Fibroblast of mammary gland (primary cell): ENCODE measurements at regions not wholly inside any gene's neighbourhood (a gene's known extent, or its start where the extent isn't known, plus 50 kb on each side); places are given as distances from the start of the nearest gene placed in this dataset.

Source experiments
- DNase-seq: peaks from one replicate; pipeline ENCODE4 v3.0.0-alpha.2; 2010; ENCODE audit warnings: low read depth
- H3K4me3 ChIP-seq: 2 replicates; pipeline ENCODE4 v1.5.1; 2011; ENCODE audit warnings: low read depth, mild to moderate bottlenecking, low read length, moderate library complexity; ENCODE audit not compliant: control insufficient read depth
- CTCF ChIP-seq: conservative IDR thresholded peaks from 2 replicates; pipeline ENCODE4 v1.5.1; 2011; ENCODE audit warnings: low read depth, low read length, inconsistent platforms; ENCODE audit not compliant: control insufficient read depth, insufficient read depth

DNA sequence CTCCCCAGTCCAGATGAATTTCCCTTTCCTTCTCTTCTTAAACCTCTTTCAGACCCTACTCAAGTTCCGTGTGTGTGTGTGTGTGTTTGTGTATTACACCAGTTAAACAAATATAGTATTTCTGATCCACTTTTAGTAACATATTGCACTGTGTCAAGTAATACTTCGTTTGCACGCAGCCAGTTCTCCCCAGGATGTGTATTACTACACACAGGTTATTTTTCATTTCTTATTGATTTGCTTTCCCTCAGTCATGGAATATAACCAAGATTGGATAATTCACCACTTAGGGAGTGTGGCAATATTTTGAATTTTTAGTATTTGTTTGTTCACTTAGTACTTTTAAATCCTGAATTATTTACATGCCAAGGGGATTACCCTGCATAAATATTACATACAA lies 667.0 kb downstream of the NR2F2 start:
- no peak overlapping the region for H3K4me3 ChIP-seq
- no peak for DNase-seq
- TF ChIP-seq CTCF = no peak

GRCh38 chr15:97009031-97009431 lies 678.5 kb downstream of the NR2F2 start:
- no peak for TF ChIP-seq CTCF

GRCh38 chr15:97012986-97013385 lies 682.5 kb downstream of the NR2F2 start:
- no peak overlapping the region for H3K4me3 ChIP-seq
- DNase-seq = no peak
- no peak for TF ChIP-seq CTCF

More at GRCh38 chr15:97009031-97009431, 678.5 kb downstream of the NR2F2 start:
- no peak overlapping the region for H3K4me3 ChIP-seq
- no peak for DNase-seq

- TF ChIP-seq CTCF = no peak
- no peak for DNase-seq
- no peak overlapping the region for H3K4me3 ChIP-seq
These were observed 683.0 kb downstream of the NR2F2 start for GRCh38 chr15:97013491-97013890.

GRCh38 chr15:97014001-97014400 lies 683.5 kb downstream of the NR2F2 start:
- no peak overlapping the region for H3K4me3 ChIP-seq
- DNase-seq = no peak
- no peak for TF ChIP-seq CTCF

DNA sequence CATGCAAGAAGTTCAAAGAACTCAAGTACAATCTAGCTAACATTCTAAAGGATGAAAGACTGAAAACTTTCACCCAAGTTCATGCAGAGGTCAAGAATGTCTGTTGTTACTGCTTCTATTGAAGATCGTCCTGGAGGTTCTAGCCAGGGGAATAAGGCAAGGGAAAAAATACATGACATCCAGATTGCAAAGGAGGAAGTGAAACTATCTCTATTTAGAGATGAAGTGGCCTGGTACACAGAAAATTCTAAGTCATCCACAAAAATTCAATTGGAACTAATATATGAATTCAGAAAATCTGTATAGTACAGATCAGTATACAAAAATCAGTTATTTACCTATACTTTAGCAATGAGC lies 693.0 kb downstream of the NR2F2 start:
- no peak for TF ChIP-seq CTCF

GRCh38 chr15:97026781-97027180 lies 696.3 kb downstream of the NR2F2 start:
- H3K4me3 ChIP-seq = no peak overlapping the region
- DNase-seq = no peak
- TF ChIP-seq CTCF = no peak

More for the DNA sequence above, 693.0 kb downstream of the NR2F2 start:
- no peak for DNase-seq
- H3K4me3 ChIP-seq = no peak overlapping the region
